Fibroblast of lung (primary cell): ENCODE measurements at regions not wholly inside any gene's neighbourhood (a gene's known extent, or its start where the extent isn't known, plus 50 kb on each side); places are given as distances from the start of the nearest gene placed in this dataset.

Experiments used
- DNase-seq, 2 donors: peaks; one replicate each; pipeline versions ENCODE4 v3.0.0 to v3.0.0-alpha.2; 2010; ENCODE audit warnings: low read depth in 2 of 2
- H2AFZ ChIP-seq: 2 replicates; pipeline ENCODE4 v1.5.1; 2012; ENCODE audit warnings: low read length, control low read depth, inconsistent platforms
- H3K27ac ChIP-seq: 2 replicates; pipeline ENCODE4 v1.5.1; 2011; ENCODE audit warnings: low read length, control low read depth; ENCODE audit not compliant: insufficient read depth
- H3K27me3 ChIP-seq: 2 replicates; pipeline ENCODE4 v1.5.1; 2011; ENCODE audit warnings: mild to moderate bottlenecking, low read length; ENCODE audit not compliant: control insufficient read depth, insufficient read depth
- H3K36me3 ChIP-seq: 2 replicates; pipeline ENCODE4 v1.5.1; 2011; ENCODE audit warnings: low read length; ENCODE audit not compliant: control insufficient read depth, insufficient read depth
- H3K4me1 ChIP-seq: 2 replicates; pipeline ENCODE4 v1.5.1; 2011; ENCODE audit warnings: low read length; ENCODE audit not compliant: control insufficient read depth, insufficient read depth; ENCODE audit errors: extremely low read depth
- H3K4me2 ChIP-seq: 2 replicates; pipeline ENCODE4 v1.5.1; 2011; ENCODE audit warnings: low read length, control low read depth; ENCODE audit not compliant: insufficient read depth; ENCODE audit errors: extremely low read depth
- H3K4me3 ChIP-seq, 4 experiments: fragments of 200-600 bp in 1 of 4; sonication (generic) in 1 of 4; replicated peaks in 1 of 4; 2 replicates each; pipeline ENCODE4 v1.5.1; 2011 to 2016; ENCODE audit warnings: low read length in 4 of 4, low read depth in 3 of 4, mild to moderate bottlenecking in 3 of 4, control low read depth in 2 of 4, inconsistent platforms in 1 of 4, mixed read lengths in 1 of 4; ENCODE audit not compliant: insufficient read depth in 1 of 4; ENCODE audit errors: control extremely low read depth in 1 of 4
- H3K79me2 ChIP-seq: 2 replicates; pipeline ENCODE4 v1.5.1; 2012; ENCODE audit warnings: mild to moderate bottlenecking, low read length, inconsistent platforms; ENCODE audit not compliant: control insufficient read depth, insufficient read depth
- H3K9ac ChIP-seq: 2 replicates; pipeline ENCODE4 v1.5.1; 2011; ENCODE audit warnings: mild to moderate bottlenecking, low read length, control low read depth; ENCODE audit not compliant: insufficient read depth
- H3K9me3 ChIP-seq: 2 replicates; pipeline ENCODE4 v1.5.1; 2012; ENCODE audit warnings: low read depth, low read length; ENCODE audit not compliant: control insufficient read depth, insufficient read depth
- H4K20me1 ChIP-seq: 2 replicates; pipeline ENCODE4 v1.5.1; 2011; ENCODE audit warnings: low read length; ENCODE audit not compliant: control insufficient read depth, insufficient read depth; ENCODE audit errors: extremely low read depth
- EZH2 ChIP-seq: IDR thresholded peaks from 2 replicates; pipeline ENCODE4 v1.5.1; 2012; ENCODE audit warnings: low read length, control low read depth, mild to moderate bottlenecking; ENCODE audit errors: missing control alignments
- TF ChIP-seq, protein P1 (sequence below), 2 donors: IDR thresholded peaks in 1 of 2; conservative IDR thresholded peaks in 1 of 2; 1 replicate in 1 of 2; 2 replicates in 1 of 2; pipeline ENCODE4 v1.5.1; 2011 to 2012; ENCODE audit warnings: low read length in 2 of 2, control low read depth in 1 of 2, inconsistent platforms in 1 of 2, low read depth in 1 of 2, mild to moderate bottlenecking in 1 of 2

DNA sequence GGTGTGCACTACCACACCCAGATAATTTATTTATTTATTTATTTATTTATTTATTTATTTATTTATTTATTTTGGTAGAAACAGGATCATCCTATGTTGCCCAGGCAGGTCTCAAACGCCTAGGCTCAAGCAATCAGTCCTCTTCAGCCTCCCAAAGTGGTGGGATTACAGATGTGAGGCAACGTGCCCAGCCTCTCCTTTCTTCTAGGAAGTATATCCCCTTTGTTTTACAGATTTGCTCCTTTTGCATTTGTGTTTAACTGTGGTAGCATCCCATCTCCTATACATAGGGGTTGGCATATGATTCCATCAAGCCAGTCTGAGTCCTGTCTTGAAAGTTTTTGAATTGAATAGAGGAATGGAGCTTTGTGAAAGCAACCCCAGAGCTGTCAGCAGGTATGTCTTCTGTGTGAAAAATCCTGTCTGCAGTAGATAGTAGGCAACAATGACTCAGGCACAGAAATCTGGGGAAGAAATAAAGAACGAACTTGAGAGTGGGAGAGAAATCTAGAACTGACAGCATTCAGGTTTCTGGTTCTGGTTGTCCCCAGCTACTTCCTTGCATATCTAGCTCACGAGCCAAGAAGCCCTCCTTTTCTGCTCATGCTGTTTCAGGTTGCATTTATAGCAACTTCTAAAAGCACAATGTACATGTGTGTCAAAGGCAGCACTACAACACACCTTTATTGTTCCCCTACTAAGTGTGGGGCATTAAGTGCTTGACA lies 113.7 kb upstream of the LSM6 start:
- no peak overlapping the region for H2AFZ ChIP-seq
- H3K9me3 ChIP-seq, result no peaks in the 10 kb centered on the region
- no peak for TF ChIP-seq EZH2
- TF ChIP-seq, protein P1, sequence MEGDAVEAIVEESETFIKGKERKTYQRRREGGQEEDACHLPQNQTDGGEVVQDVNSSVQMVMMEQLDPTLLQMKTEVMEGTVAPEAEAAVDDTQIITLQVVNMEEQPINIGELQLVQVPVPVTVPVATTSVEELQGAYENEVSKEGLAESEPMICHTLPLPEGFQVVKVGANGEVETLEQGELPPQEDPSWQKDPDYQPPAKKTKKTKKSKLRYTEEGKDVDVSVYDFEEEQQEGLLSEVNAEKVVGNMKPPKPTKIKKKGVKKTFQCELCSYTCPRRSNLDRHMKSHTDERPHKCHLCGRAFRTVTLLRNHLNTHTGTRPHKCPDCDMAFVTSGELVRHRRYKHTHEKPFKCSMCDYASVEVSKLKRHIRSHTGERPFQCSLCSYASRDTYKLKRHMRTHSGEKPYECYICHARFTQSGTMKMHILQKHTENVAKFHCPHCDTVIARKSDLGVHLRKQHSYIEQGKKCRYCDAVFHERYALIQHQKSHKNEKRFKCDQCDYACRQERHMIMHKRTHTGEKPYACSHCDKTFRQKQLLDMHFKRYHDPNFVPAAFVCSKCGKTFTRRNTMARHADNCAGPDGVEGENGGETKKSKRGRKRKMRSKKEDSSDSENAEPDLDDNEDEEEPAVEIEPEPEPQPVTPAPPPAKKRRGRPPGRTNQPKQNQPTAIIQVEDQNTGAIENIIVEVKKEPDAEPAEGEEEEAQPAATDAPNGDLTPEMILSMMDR (conservative IDR thresholded peaks at IDR 0.05 in 1 of 2, IDR thresholded peaks at IDR 0.05 in 1 of 2; ENCODE audit: low read depth in 1 of 2, low read length in 2 of 2), result no peak
- no peaks in the 10 kb centered on the region for H3K4me1 ChIP-seq
- H3K4me2 ChIP-seq, result no peak overlapping the region
- H3K79me2 ChIP-seq, result no peaks in the 10 kb centered on the region
- H3K27ac ChIP-seq, result no peak overlapping the region
- H3K36me3 ChIP-seq, result no peaks in the 10 kb centered on the region
- H4K20me1 ChIP-seq, result no peaks in the 10 kb centered on the region
- H3K4me3 ChIP-seq, result no peak overlapping the region
- DNase-seq, result no peak
- H3K27me3 ChIP-seq, result no peaks in the 10 kb centered on the region
- no peak overlapping the region for H3K9ac ChIP-seq

DNA sequence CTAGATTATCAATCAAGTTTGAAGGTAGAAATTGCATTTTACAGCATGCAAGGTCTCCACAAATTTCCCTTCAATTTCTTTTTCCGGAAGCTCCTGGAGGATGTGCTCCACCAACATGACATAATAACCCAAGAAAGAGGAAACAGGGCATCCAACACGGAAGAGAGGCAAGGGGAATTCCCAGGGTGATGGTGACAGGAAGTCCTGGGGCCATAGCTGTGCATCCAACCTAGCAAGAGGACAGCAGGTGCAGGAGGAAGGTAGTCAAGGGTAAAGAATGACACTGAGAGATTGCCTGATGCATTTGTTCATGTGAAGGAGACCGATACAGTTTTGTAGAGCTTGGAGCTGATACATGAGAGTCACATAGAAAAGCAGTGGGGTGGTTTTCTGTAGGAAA lies 115.7 kb upstream of the LSM6 start:
- H3K36me3 ChIP-seq, result no peaks in the 10 kb centered on the region
- H3K4me2 ChIP-seq, result no peak overlapping the region
- H3K27ac ChIP-seq, result no peak overlapping the region
- H3K79me2 ChIP-seq, result no peaks in the 10 kb centered on the region
- H3K9ac ChIP-seq, result no peak overlapping the region
- no peak overlapping the region for H2AFZ ChIP-seq
- no peaks in the 10 kb centered on the region for H3K9me3 ChIP-seq
- no peak for TF ChIP-seq EZH2
- TF ChIP-seq, protein P1 (conservative IDR thresholded peaks at IDR 0.05 in 1 of 2, IDR thresholded peaks at IDR 0.05 in 1 of 2; ENCODE audit: low read depth in 1 of 2, low read length in 2 of 2), result no peak
- no peaks in the 10 kb centered on the region for H4K20me1 ChIP-seq
- no peak for DNase-seq
- no peaks in the 10 kb centered on the region for H3K4me1 ChIP-seq
- H3K4me3 ChIP-seq, result no peak overlapping the region
- H3K27me3 ChIP-seq, result no peaks in the 10 kb centered on the region

DNA sequence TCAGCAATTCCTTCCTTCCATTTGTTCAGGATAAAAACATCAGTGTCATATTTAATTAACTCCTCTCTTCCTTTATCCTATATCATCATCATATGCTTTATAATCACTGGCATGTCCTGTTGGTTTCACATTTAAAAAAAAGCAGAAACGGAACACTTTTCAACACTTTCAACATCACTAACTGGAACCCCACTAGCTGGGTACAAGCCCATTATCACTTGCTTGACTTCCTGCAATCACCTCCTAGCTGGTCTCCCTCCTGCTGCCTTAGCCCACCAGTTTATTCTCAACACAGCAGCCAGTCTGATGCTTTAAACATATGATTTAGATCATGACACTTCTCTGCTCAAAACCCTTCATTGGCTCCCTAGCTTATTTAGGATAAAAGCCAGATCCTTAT lies 116.4 kb upstream of the LSM6 start:
- Histone ChIP-seq H3K4me2 (no peak overlapping the region), H3K9ac (no peak overlapping the region), H4K20me1 (no peaks in the 10 kb centered on the region), H3K9me3 (no peaks in the 10 kb centered on the region), H3K27ac (no peak overlapping the region), H3K4me1 (no peaks in the 10 kb centered on the region), H3K4me3 (no peak overlapping the region), H2AFZ (no peak overlapping the region), H3K79me2 (no peaks in the 10 kb centered on the region), H3K27me3 (no peaks in the 10 kb centered on the region), H3K36me3 (no peaks in the 10 kb centered on the region)
- DNase-seq, result no peak
- TF ChIP-seq, protein P1 (conservative IDR thresholded peaks at IDR 0.05 in 1 of 2, IDR thresholded peaks at IDR 0.05 in 1 of 2; ENCODE audit: low read depth in 1 of 2, low read length in 2 of 2), result no peak
- no peak for TF ChIP-seq EZH2
